GM12891 (cell line): ENCODE measurements at regions not wholly inside any gene's neighbourhood (a gene's known extent, or its start where the extent isn't known, plus 50 kb on each side); places are given as distances from the start of the nearest gene placed in this dataset.

ENCODE experiments used
- PAX5 ChIP-seq: IDR thresholded peaks from 2 replicates; pipeline ENCODE4 v1.6.1; 2011; ENCODE audit warnings: low read length, moderate library complexity, mild to moderate bottlenecking; ENCODE audit not compliant: insufficient read depth, severe bottlenecking
- POLR2A ChIP-seq: IDR thresholded peaks from 2 replicates; pipeline ENCODE4 v1.6.1; 2011; ENCODE audit warnings: low read depth, low read length, control low read depth
- POLR2AphosphoS5 ChIP-seq: IDR thresholded peaks from 2 replicates; pipeline ENCODE4 v1.6.1; 2011; ENCODE audit warnings: low read depth, low read length, control low read depth
- SPI1 ChIP-seq: IDR thresholded peaks from 2 replicates; pipeline ENCODE4 v1.6.1; 2011; ENCODE audit warnings: low read depth, low read length, control low read depth
- TAF1 ChIP-seq: IDR thresholded peaks from 2 replicates; pipeline ENCODE4 v1.6.1; 2011; ENCODE audit warnings: low read depth, low read length, control low read depth

DNA sequence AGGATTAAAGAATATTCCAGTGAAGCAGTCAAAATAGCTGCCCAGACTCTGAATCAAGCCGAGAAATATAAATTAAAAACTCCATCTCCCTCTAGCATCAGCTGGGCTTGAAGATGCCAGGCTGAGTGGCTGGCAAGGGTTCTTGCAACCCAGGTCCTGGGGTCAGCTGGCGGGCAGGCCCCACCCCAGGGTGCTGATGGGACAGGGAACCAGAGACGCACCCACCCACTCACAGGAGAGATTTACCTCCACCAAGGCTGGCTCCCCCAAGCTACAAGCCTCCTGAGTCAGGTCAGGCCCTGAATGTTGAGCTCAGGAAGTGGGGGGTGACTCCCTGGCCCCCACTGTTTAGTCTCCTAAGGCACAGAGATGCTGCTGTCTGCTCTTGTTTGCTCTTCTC is 83.9 kb upstream of the HSPA9 start:
- TF ChIP-seq POLR2A: no peak
- TF ChIP-seq POLR2AphosphoS5: no peak
- no peak for TF ChIP-seq TAF1
- no peak for TF ChIP-seq PAX5
- no peak for TF ChIP-seq SPI1
